SKM-1 (cell line): ENCODE measurements at regions not wholly inside any gene's neighbourhood (a gene's known extent, or its start where the extent isn't known, plus 50 kb on each side); places are given as distances from the start of the nearest gene placed in this dataset.

ENCODE experiments used
- DNase-seq: peaks from one replicate; lab custom pipeline; 2025; ENCODE audit not compliant: unreplicated experiment; lab: John Stamatoyannopoulos, UW

GRCh38 chr3:46114323-46114988 is 87.2 kb upstream of the XCR1 start:
- no peak for DNase-seq

- no peak for DNase-seq
Measured at GRCh38 chr3:46113608-46114007, 86.3 kb upstream of the XCR1 start.

GRCh38 chr3:46112984-46113383 is 85.7 kb upstream of the XCR1 start:
- no peak for DNase-seq

GRCh38 chr3:46112296-46112695 is 85.0 kb upstream of the XCR1 start:
- DNase-seq, result no peak

GRCh38 chr3:46110701-46111493 is 83.6 kb upstream of the XCR1 start:
- DNase-seq, result peak; percentile 83

- no peak for DNase-seq
Measured at GRCh38 chr3:46107682-46108081, 80.4 kb upstream of the XCR1 start.

GRCh38 chr3:46105306-46105919 is 78.1 kb upstream of the XCR1 start:
- no peak for DNase-seq

GRCh38 chr3:46104706-46105105 is 77.4 kb upstream of the XCR1 start:
- no peak for DNase-seq

- DNase-seq, result no peak
Measured at GRCh38 chr3:46102780-46103130, 75.5 kb upstream of the XCR1 start.

GRCh38 chr3:46102059-46102779 is 74.9 kb upstream of the XCR1 start:
- no peak for DNase-seq

- DNase-seq, result peak; percentile 93
Measured at GRCh38 chr3:46100812-46101211, 73.5 kb upstream of the XCR1 start.

GRCh38 chr3:46098319-46098761 is 71.1 kb upstream of the XCR1 start:
- peak; percentile 87 for DNase-seq

GRCh38 chr3:46097691-46098241 is 70.5 kb upstream of the XCR1 start:
- no peak for DNase-seq

- DNase-seq, result no peak
Measured at GRCh38 chr3:46096781-46097180, 69.5 kb upstream of the XCR1 start.

GRCh38 chr3:46096336-46096735 is 69.1 kb upstream of the XCR1 start:
- no peak for DNase-seq

GRCh38 chr3:46095307-46095706 is 68.0 kb upstream of the XCR1 start:
- DNase-seq, result peak; percentile 86

- DNase-seq, result no peak
Measured at GRCh38 chr3:46094506-46094905, 67.2 kb upstream of the XCR1 start.

- no peak for DNase-seq
Measured at GRCh38 chr3:46093966-46094365, 66.7 kb upstream of the XCR1 start.

GRCh38 chr3:46093327-46093942 is 66.2 kb upstream of the XCR1 start:
- no peak for DNase-seq

- DNase-seq, result no peak
Measured at GRCh38 chr3:46092702-46093080, 65.4 kb upstream of the XCR1 start.
